ENCODE measurements at regions not wholly inside any gene's neighbourhood (a gene's known extent, or its start where the extent isn't known, plus 50 kb on each side); places are given as distances from the start of the nearest gene placed in this dataset.
"Not testable (repeated sequence)": the region's sequence is repeated elsewhere in the genome, so short reads cannot be mapped to it uniquely, and the experiment has no call there.

DNA sequence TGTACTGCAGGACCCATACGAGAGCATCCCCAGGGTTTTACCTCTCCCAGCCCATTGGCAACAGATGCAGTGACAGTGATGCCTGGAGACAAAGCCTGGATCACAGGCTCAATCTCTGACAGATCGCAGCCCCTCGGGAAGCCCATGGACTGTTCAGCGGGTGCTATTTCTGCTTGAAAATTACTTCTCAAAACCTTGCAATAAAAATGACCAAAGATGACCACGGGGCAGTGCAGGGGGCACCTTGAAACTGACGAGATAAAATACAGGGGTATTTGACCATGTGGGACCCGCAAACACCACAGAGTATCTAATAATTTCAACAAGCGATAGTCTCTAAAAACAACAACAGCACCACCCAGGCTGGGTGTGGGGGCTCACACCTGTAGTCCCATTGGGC lies 118.3 kb downstream of the C16orf95 start:
- DNase-seq (ENCODE audit: low spot score): no peak
- Mint-ChIP-seq H3K9me3 (no peaks in the 10 kb centered on the region), H3K36me3 (ENCODE audit: low read depth) (no peaks in the 10 kb centered on the region), H3K4me1 (ENCODE audit: low read depth) (peaks cover 2% of the 10 kb centered on the region), H3K4me3 (no peak overlapping the region), H3K27me3 (ENCODE audit: low read depth) (no peaks in the 10 kb centered on the region), H3K27ac (no peak overlapping the region)

DNA sequence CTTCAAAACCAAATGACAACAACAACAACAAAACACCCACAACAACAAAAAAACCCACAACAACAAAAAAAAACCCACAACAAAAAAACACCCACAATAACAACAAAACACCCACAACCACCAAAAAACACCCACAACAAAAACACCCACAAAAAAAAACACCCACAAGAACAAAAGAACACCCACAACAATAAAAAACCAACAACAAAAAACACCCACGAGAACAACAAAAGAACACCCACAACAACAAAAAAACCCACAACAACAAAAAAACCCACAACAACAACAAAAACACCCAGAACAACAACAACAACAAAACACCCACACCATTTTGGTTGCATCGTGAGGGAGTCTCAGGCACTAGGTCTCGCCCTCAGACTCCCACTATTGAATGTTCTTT lies 117.8 kb downstream of the C16orf95 start:
- H3K9me3 Mint-ChIP-seq: no peaks in the 10 kb centered on the region
- no peak for DNase-seq (ENCODE audit: low spot score)
- peaks cover 3% of the 10 kb centered on the region for H3K27me3 Mint-ChIP-seq (ENCODE audit: low read depth)
- H3K36me3 Mint-ChIP-seq (ENCODE audit: low read depth): no peaks in the 10 kb centered on the region
- H3K4me3 Mint-ChIP-seq: no peak overlapping the region
- H3K27ac Mint-ChIP-seq: no peak overlapping the region
- H3K4me1 Mint-ChIP-seq (ENCODE audit: low read depth): peaks cover 2% of the 10 kb centered on the region

DNA sequence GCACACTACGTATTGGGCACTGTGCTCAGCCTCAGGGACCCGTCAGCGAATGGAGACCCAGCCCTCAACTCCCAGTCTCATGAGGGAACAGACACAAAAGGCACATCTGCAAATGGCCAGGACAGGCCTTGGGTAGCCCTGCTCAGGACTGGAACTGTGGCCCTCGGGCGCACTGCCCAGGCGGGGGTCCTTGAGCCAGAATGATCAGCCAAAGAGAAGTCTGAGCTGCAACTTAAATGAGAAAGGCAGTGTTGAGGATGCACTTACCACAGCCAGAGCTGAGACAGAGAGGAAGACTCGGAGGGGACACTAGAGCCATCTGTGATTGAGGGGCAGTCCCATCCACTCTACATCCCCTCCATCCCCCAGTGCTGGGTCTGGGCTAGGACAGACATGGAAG lies 117.3 kb downstream of the C16orf95 start:
- H3K27me3 Mint-ChIP-seq (ENCODE audit: low read depth): peaks cover 6% of the 10 kb centered on the region
- no peak overlapping the region for H3K4me3 Mint-ChIP-seq
- no peaks in the 10 kb centered on the region for H3K36me3 Mint-ChIP-seq (ENCODE audit: low read depth)
- DNase-seq (ENCODE audit: low spot score): no peak
- H3K9me3 Mint-ChIP-seq: no peaks in the 10 kb centered on the region
- H3K27ac Mint-ChIP-seq: no peak overlapping the region
- peaks cover 2% of the 10 kb centered on the region for H3K4me1 Mint-ChIP-seq (ENCODE audit: low read depth)

DNA sequence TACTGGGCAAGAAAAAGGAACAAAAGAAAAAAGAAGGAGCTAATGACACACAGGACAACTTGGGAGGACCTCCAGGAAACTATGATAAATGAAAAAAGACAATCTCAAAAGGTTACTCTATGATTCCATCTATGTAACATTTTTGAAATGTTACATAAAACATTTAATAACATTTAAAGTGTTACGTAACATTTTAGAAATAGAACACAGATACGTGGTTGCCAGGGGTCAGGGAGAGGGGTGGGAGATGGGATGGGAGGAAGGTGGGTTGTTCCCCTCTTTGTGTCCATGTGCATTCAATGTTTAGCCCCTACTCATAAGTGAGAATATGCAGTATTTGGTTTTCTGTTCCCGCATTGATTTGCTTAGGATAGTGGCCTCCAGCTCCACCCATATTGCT lies 116.6 kb downstream of the C16orf95 start:
- H3K9me3 Mint-ChIP-seq: no peaks in the 10 kb centered on the region
- no peak overlapping the region for H3K4me3 Mint-ChIP-seq
- H3K4me1 Mint-ChIP-seq (ENCODE audit: low read depth): peaks cover 2% of the 10 kb centered on the region
- H3K27me3 Mint-ChIP-seq (ENCODE audit: low read depth): peaks cover 6% of the 10 kb centered on the region
- DNase-seq (ENCODE audit: low spot score): no peak
- H3K36me3 Mint-ChIP-seq (ENCODE audit: low read depth): no peaks in the 10 kb centered on the region
- H3K27ac Mint-ChIP-seq: no peak overlapping the region

DNA sequence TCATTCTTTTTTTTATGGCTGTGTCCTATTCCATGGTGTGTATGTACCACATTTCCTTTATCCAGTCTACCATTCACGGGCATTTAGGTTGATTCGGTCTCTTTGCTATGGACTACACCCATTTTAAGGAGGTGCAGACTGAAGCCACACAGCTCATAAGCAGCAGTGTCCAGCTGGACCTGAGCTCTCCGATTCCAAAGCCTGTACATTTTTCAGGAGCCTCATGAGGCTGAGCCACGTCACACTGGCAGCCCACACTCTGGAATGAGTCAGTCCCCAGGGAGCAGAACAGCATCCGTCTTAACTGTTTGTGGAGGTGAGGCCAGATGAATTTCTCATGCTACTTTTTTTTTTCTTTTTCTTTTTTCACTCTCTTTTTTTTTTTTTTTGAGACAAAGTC lies 116.1 kb downstream of the C16orf95 start:
- no peak overlapping the region for H3K27ac Mint-ChIP-seq
- no peak overlapping the region for H3K4me3 Mint-ChIP-seq
- peaks cover 2% of the 10 kb centered on the region for H3K4me1 Mint-ChIP-seq (ENCODE audit: low read depth)
- no peaks in the 10 kb centered on the region for H3K36me3 Mint-ChIP-seq (ENCODE audit: low read depth)
- H3K9me3 Mint-ChIP-seq: no peaks in the 10 kb centered on the region
- H3K27me3 Mint-ChIP-seq (ENCODE audit: low read depth): peaks cover 6% of the 10 kb centered on the region
- DNase-seq (ENCODE audit: low spot score): no peak

DNA sequence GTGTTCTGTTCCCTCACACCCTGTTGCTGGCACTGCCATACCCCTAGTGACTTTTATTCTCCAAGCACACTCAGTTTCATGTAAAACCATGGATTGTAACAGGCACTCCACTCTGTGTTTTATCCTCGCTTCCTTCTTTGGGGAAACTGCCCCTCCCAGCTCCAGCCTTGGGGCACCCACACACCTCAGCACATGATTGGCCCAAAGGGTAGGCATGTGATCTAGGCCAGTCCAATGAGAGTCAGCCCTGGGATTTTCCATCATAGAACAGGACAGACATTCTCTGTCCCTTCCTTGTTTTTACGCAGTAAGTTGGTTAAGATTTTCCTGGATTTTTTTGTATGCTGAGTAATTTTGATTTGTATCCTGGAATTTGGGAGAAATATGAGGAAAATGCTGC lies 115.4 kb downstream of the C16orf95 start:
- H3K4me3 Mint-ChIP-seq: no peak overlapping the region
- peaks cover 6% of the 10 kb centered on the region for H3K27me3 Mint-ChIP-seq (ENCODE audit: low read depth)
- peaks cover 2% of the 10 kb centered on the region for H3K4me1 Mint-ChIP-seq (ENCODE audit: low read depth)
- DNase-seq (ENCODE audit: low spot score): no peak
- H3K9me3 Mint-ChIP-seq: no peaks in the 10 kb centered on the region
- H3K36me3 Mint-ChIP-seq (ENCODE audit: low read depth): no peaks in the 10 kb centered on the region
- no peak overlapping the region for H3K27ac Mint-ChIP-seq

DNA sequence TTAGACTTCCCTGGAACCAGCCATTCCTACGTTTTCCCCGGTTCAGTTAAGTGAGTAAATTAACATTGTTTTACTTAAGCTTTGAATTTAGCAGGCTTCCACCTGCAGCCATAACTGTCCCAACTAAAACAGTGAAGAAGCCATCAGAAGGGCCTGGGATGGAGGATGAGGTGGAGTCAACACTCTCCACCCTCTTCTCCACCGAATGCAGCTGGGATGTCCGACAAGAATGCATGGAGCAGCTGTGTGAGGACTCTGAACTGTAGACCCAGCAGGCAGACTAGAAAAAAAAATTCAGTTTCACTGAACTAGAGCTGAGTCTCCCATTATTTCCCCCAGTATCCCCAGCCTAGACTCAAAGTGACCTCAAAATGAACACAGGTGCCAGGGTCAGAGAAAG lies 114.8 kb downstream of the C16orf95 start:
- Mint-ChIP-seq H3K27me3 (ENCODE audit: low read depth) (peaks cover 6% of the 10 kb centered on the region), H3K27ac (no peak overlapping the region), H3K4me1 (ENCODE audit: low read depth) (peaks cover 2% of the 10 kb centered on the region), H3K36me3 (ENCODE audit: low read depth) (no peaks in the 10 kb centered on the region), H3K9me3 (no peaks in the 10 kb centered on the region), H3K4me3 (no peak overlapping the region)
- DNase-seq (ENCODE audit: low spot score): no peak

DNA sequence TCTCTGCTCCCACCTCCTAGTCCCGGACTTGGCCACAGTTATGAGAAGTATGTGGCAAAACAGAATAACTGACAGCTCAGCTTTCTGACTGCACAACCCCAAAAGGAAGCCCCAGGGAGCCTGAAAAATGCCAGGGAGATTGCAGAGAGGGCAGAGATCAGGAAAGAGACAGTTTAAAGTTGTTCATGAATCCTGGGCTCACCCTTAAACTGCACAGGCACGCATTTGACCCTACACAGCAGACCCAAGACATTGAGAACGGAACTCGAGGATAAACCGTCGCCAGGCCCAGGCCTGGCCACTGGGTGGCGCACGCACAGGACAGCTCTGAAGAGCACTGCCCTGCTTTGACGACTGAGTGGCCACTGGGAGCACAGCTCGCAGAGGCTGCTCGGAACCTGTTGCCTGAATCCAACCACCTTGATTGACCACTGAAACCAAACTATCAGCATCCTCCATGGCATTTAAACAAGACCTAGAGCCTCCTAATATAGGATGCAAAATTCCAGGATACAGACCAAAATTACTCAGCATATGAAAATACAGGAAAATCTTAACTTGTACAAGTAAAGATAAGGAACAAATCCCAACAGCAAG lies 114.0 kb downstream of the C16orf95 start:
- no peaks in the 10 kb centered on the region for H3K36me3 Mint-ChIP-seq (ENCODE audit: low read depth)
- peak; percentile 53 for DNase-seq (ENCODE audit: low spot score)
- H3K4me1 Mint-ChIP-seq (ENCODE audit: low read depth): peaks cover 2% of the 10 kb centered on the region
- H3K27ac Mint-ChIP-seq: no peak overlapping the region
- peaks cover 6% of the 10 kb centered on the region for H3K27me3 Mint-ChIP-seq (ENCODE audit: low read depth)
- H3K4me3 Mint-ChIP-seq: no peak overlapping the region
- no peaks in the 10 kb centered on the region for H3K9me3 Mint-ChIP-seq

DNA sequence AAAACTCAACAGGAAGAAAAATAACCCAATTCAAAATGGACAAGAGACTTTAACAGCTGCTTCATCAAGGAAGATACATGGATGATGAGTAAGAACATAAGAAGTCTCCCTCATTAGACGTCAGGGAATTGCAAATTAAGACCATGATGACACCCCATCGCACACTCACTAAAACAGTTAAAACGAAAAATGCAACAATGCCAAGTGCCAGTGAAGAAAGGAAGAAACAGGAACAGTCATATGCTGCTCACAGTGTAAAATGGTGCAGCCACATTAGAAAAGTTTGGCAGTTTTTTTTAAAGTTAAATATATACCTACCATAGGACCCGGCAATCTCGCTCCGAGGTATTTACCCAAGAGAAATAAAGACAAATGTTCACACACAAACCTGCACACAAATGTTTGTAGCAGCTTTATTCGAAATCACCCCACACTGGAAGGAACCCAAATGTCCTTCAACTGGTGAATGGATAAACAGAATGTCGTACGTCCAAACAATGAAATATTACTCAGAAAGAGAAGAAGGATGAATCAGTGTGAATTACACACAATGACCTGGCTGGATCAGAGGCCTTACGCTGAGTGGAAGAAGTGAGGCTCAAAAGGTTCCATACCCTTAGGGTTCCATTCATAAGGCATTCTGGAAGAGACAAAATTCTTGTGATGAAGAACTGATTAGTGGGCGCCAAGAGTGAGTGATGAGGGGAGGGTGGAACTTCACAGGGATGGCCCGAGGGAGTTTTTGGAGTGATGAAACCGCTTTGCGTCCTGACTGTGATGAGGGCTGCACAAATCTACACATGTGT lies 110.3 kb downstream of the C16orf95 start:
- no peak for DNase-seq (ENCODE audit: low spot score)
- H3K4me1 Mint-ChIP-seq (ENCODE audit: low read depth): peaks cover 2% of the 10 kb centered on the region
- H3K27ac Mint-ChIP-seq: no peak overlapping the region
- H3K9me3 Mint-ChIP-seq: no peaks in the 10 kb centered on the region
- H3K27me3 Mint-ChIP-seq (ENCODE audit: low read depth): peaks cover 6% of the 10 kb centered on the region
- no peaks in the 10 kb centered on the region for H3K36me3 Mint-ChIP-seq (ENCODE audit: low read depth)
- no peak overlapping the region for H3K4me3 Mint-ChIP-seq

DNA sequence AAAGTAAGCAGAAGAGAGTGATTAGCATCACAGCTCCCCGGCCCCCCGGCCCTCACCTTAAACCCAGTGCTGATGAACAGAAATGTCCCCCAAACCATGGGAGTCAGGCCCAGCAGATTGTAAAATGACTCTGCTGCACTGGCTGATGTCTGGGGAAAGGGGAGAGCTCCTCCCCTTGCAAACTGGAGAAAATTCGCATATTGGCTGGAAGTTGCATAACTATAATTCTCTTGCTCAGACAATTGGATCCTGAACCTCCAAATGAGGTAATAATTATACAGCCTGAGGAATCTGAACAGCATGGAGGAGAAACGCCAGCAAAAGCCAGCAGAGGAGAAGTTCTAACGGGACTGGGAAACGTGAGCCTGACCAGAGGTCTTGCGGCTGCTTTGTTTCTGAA lies 109.7 kb downstream of the C16orf95 start:
- no peak for DNase-seq (ENCODE audit: low spot score)
- no peaks in the 10 kb centered on the region for H3K36me3 Mint-ChIP-seq (ENCODE audit: low read depth)
- H3K9me3 Mint-ChIP-seq: no peaks in the 10 kb centered on the region
- H3K27ac Mint-ChIP-seq: no peak overlapping the region
- peaks cover 2% of the 10 kb centered on the region for H3K4me1 Mint-ChIP-seq (ENCODE audit: low read depth)
- H3K27me3 Mint-ChIP-seq (ENCODE audit: low read depth): peaks cover 6% of the 10 kb centered on the region
- H3K4me3 Mint-ChIP-seq: no peak overlapping the region

DNA sequence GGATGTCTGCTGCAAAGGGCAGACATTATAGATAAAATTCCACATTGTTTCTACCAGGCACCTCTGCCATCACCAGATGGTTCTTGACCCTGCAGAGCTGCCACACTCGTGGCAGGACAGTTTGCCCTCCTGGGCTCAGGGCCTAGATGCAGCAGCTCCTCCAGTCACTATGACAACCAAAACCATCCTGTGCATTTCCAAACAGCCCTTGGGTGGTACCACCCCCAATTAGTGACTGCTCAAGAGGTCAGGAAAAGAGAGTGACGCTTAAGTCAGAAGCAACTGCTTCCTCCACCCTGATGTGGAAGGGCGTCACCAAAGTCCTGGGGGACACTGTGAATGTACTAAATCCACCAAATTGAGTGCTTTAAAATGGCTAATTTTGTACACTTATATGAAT lies 109.2 kb downstream of the C16orf95 start:
- peaks cover 6% of the 10 kb centered on the region for H3K27me3 Mint-ChIP-seq (ENCODE audit: low read depth)
- no peaks in the 10 kb centered on the region for H3K9me3 Mint-ChIP-seq
- H3K27ac Mint-ChIP-seq: no peak overlapping the region
- H3K4me3 Mint-ChIP-seq: no peak overlapping the region
- DNase-seq (ENCODE audit: low spot score): no peak
- H3K4me1 Mint-ChIP-seq (ENCODE audit: low read depth): peaks cover 2% of the 10 kb centered on the region
- no peaks in the 10 kb centered on the region for H3K36me3 Mint-ChIP-seq (ENCODE audit: low read depth)

DNA sequence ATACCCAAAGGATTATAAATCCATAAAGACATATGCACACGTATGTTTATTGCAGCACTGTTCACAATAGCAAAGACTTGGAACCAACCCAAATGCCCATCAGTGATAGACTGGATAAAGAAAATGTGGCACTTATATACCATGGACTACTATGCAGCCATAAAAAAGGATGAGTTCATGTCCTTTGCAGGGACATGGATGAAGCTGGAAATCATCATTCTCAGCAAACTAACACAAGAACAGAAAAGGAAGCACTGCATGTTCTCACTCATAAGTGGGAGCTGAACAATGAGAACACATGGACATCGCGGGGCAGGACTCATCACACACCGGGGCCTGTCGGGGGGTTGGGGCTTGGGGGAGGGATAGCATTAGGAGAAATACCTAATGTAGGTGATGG lies 108.2 kb downstream of the C16orf95 start:
- not testable (repeated sequence) for H3K4me3 Mint-ChIP-seq; H3K27ac Mint-ChIP-seq; H3K27me3 Mint-ChIP-seq (ENCODE audit: low read depth); H3K4me1 Mint-ChIP-seq (ENCODE audit: low read depth); H3K36me3 Mint-ChIP-seq (ENCODE audit: low read depth); H3K9me3 Mint-ChIP-seq; DNase-seq (ENCODE audit: low spot score)

DNA sequence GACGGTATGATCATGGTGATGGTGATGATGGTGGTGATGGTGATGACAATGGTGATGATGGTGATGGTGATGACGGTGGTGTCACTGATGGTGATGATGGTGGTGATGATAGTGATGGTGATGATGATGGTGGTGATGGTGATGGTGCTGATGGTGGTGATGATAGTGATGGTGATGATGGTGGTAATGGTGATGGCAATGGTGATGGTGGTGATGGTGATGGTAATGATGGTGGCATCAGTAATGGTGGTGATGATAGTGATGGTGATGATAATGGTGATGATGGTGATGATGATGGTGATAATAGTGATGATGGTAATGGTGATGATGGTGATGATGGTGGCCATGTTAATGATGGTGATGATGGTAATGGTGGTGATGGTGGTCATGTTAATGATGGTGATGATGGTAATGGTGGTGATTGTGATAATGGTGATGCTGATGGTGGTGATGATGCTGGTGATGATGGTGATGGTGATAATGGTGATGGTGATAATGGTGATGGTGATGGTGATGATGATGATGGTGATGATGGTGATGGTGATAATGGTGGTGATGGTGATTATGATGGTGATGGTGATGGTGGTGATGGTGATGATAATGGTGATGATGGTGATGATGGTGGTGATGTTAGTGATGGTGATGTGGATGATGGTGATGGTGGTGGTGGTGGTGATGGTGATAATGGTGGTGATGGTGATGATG lies 107.2 kb downstream of the C16orf95 start:
- Mint-ChIP-seq H3K27ac (no peak overlapping the region), H3K9me3 (no peaks in the 10 kb centered on the region), H3K36me3 (ENCODE audit: low read depth) (no peaks in the 10 kb centered on the region), H3K27me3 (ENCODE audit: low read depth) (no peaks in the 10 kb centered on the region), H3K4me3 (no peak overlapping the region), H3K4me1 (ENCODE audit: low read depth) (no peaks in the 10 kb centered on the region)
- no peak for DNase-seq (ENCODE audit: low spot score)

DNA sequence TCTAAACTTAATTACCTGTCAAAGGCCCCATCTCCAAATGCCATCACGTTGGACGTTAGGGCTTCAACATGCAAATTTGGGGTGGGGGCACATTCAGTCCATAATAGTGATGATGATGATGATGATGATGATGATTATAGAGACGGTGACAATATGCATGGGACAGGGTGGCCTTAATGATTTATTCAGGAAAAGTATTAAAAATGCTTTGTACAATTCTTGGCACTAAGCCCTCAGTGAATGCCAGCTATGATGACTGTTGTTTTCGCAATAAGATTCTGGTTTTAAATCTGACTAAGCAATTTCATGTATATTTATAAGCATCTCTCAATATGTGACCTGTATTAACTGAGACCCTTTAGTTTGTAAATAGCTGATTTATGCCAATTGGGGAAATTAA lies 106.3 kb downstream of the C16orf95 start:
- no peaks in the 10 kb centered on the region for H3K9me3 Mint-ChIP-seq
- no peaks in the 10 kb centered on the region for H3K4me1 Mint-ChIP-seq (ENCODE audit: low read depth)

More for the DNA sequence above, 106.3 kb downstream of the C16orf95 start:
- no peak overlapping the region for H3K4me3 Mint-ChIP-seq
- no peak for DNase-seq (ENCODE audit: low spot score)
- no peak overlapping the region for H3K27ac Mint-ChIP-seq
- H3K27me3 Mint-ChIP-seq (ENCODE audit: low read depth): no peaks in the 10 kb centered on the region
- no peaks in the 10 kb centered on the region for H3K36me3 Mint-ChIP-seq (ENCODE audit: low read depth)

Data from T-helper 2 cell treated with Interferon-gamma antibody and Interleukin-4, amounts not matched to agents 5 μg/mL and 100 μg/mL, for 36 hours (primary cell).